Ovary (tissue), 7 donors: ENCODE measurements at regions not wholly inside any gene's neighbourhood (a gene's known extent, or its start where the extent isn't known, plus 50 kb on each side); places are given as distances from the start of the nearest gene placed in this dataset.

Experiments used
- DNase-seq, 5 donors: peaks; one replicate each; pipeline ENCODE4 v3.0.0-alpha.2; 2019 to 2020
- H3K27ac ChIP-seq, 2 donors: fragments of 200-600 bp; one replicate each; pipeline versions ENCODE4 v1.5.1 to v1.8.0; 2019 to 2022
- H3K27me3 ChIP-seq: fragments of 200-600 bp; one replicate; pipeline ENCODE4 v1.8.0; 2022
- H3K36me3 ChIP-seq: fragments of 200-600 bp; sonication (generic); one replicate; pipeline ENCODE4 v1.5.1; 2019
- H3K4me1 ChIP-seq: one replicate; pipeline ENCODE4 v1.8.1; 2013; ENCODE audit warnings: mild to moderate bottlenecking, moderate library complexity; ENCODE audit not compliant: insufficient read depth
- H3K4me3 ChIP-seq: fragments of 200-600 bp; sonication (generic); one replicate; pipeline ENCODE4 v1.5.1; 2017
- H3K9me3 ChIP-seq, 2 donors: fragments of 200-600 bp in 1 of 2; sonication (generic) in 1 of 2; one replicate each; pipeline versions ENCODE4 v1.5.1 to v1.8.1; 2013 to 2019; ENCODE audit warnings: mild to moderate bottlenecking in 1 of 2, moderate library complexity in 1 of 2
- EP300 ChIP-seq: sonication (generic); formaldehyde crosslinking; IDR thresholded peaks from one replicate; pipeline ENCODE4 v1.6.1; 2017; ENCODE audit warnings: antibody characterized with exemption
- POLR2A ChIP-seq: fragments of 450-650 bp; IDR thresholded peaks from one replicate; pipeline ENCODE4 v1.6.1; 2017; ENCODE audit warnings: antibody characterized with exemption, mild to moderate bottlenecking, moderate library complexity
- WGBS, 3 donors: extraction: QIAGEN DNeasy Blood & Tissue Kit in 1 of 3; methylation state at CpG; one replicate each; pipeline versions ENCODE4 v1.1.5 to v1.1.7; 2013 to 2017; 5-methylcytosine and 5-hydroxymethylcytosine counted together
- intact Hi-C, 4 donors: fragments of 100-400 bp; cut with DNase I; formaldehyde crosslinking; loops; one replicate each; pipeline versions ENCODE4 v1.11.0 to v1.15.1; 2022 to 2023
- TF ChIP-seq, protein P1 (sequence below), 3 donors: fragments of 450-650 bp in 2 of 3; fragments of 200-600 bp in 1 of 3; IDR thresholded peaks; one replicate each; pipeline versions ENCODE4 v1.5.1 to v1.8.0; 2016 to 2022; ENCODE audit warnings: antibody characterized with exemption in 3 of 3, mild to moderate bottlenecking in 1 of 3
- donor health status: DM: no; HTN: no; CAD: no; lungs with moderate emphysema.
- donor health status: DM: no; HTN: no; CAD: no.
- donor health status: Bipolar disorder and iron deficiency.
- donor health status: DM: no; HTN: no; CAD: no.
- donor health status: DM: yes; HTN: yes; CAD: no.

DNA sequence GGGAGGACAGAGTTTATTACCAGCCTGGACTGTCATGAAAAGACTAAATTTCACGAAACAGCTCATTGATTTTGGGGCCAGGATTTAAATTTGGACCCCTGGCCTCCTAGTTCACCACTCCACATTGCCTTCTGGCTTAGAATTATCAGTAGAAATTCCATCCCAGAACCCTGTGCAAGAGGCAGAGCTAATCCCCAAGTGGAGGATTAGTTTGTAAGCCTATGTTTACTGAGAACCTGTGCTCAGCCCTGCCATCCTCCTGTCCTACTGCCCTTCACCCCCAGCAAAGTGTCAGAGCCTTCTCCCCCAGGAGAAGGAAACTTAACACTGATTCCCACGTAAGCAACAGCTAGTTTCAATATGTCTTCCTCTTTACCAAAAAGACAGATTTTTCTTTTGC is 99.4 kb downstream of the SST start:
- Histone ChIP-seq H3K27me3 (no peaks in the 10 kb centered on the region), H3K4me3 (no peak overlapping the region), H3K36me3 (no peaks in the 10 kb centered on the region), H3K4me1 (no peaks in the 10 kb centered on the region), H3K27ac (no peak overlapping the region), H3K9me3 (no peaks in the 10 kb centered on the region)
- WGBS, 3 donors: 86 to 90% (median 90%) methylated on average over 2 of the region's 2 CpGs
- intact Hi-C loops: no loop called here
- TF ChIP-seq, protein P1, sequence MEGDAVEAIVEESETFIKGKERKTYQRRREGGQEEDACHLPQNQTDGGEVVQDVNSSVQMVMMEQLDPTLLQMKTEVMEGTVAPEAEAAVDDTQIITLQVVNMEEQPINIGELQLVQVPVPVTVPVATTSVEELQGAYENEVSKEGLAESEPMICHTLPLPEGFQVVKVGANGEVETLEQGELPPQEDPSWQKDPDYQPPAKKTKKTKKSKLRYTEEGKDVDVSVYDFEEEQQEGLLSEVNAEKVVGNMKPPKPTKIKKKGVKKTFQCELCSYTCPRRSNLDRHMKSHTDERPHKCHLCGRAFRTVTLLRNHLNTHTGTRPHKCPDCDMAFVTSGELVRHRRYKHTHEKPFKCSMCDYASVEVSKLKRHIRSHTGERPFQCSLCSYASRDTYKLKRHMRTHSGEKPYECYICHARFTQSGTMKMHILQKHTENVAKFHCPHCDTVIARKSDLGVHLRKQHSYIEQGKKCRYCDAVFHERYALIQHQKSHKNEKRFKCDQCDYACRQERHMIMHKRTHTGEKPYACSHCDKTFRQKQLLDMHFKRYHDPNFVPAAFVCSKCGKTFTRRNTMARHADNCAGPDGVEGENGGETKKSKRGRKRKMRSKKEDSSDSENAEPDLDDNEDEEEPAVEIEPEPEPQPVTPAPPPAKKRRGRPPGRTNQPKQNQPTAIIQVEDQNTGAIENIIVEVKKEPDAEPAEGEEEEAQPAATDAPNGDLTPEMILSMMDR (IDR thresholded peaks at IDR 0.05): no peak
- no peak for TF ChIP-seq EP300
- no peak for TF ChIP-seq POLR2A
- no peak for DNase-seq

DNA sequence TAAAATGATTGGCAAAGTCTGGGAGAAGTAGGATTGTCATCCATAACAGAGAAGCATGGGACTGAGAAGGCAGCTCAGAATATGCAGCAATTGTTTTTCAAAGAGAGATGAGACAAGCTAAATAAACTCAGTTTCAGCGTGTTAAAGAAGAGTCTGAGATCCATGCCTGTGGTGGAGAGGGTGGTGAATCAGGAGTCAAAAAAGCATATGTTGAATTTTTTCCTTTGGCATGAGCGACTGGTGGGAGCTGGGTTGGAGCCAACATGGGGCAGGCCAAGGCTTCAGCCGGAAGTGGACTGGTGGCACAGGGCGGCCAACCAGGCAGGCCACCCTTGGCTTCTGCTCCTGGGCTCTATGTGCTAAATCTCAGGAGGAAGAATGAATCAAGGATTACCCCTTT is 102.0 kb downstream of the SST start:
- Histone ChIP-seq H3K27ac (no peak overlapping the region), H3K4me1 (no peaks in the 10 kb centered on the region), H3K9me3 (no peaks in the 10 kb centered on the region), H3K4me3 (no peak overlapping the region), H3K36me3 (no peaks in the 10 kb centered on the region), H3K27me3 (no peaks in the 10 kb centered on the region)
- intact Hi-C loops: no loop called here
- no peak for TF ChIP-seq EP300
- TF ChIP-seq, protein P1 (IDR thresholded peaks at IDR 0.05): no peak
- no peak for TF ChIP-seq POLR2A
- 43 to 63% (median 54%) methylated on average over 4 of the region's 4 CpGs for WGBS, 3 donors
- DNase-seq: no peak

DNA sequence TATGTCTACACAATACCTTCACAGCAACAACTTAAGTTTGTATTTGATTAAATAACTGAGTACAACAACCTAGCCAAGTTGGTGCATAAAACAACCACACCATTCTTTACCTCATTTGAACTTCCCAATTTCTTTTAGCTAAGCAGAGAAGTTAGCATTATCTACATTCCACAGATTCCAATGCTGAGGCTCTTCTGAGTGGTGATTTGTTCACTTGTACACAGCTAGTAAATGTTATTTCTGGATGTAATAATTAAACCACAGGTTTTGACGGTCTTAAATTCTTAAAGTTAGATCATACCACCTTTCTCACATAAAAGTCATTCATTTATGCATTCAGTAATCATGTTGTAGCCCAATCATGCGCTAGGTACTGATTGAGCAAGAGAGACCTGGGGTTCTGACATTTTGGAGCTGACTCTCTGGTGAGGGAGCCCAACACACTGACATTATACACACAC is 102.5 kb downstream of the SST start:
- H3K4me1 ChIP-seq: no peaks in the 10 kb centered on the region
- intact Hi-C loops: no loop called here
- WGBS, 3 donors: 20 to 37% (median 29%) methylated on average over 2 of the region's 2 CpGs
- H3K4me3 ChIP-seq: no peak overlapping the region
- H3K27ac ChIP-seq: no peak overlapping the region
- no peaks in the 10 kb centered on the region for H3K27me3 ChIP-seq
- H3K9me3 ChIP-seq: no peaks in the 10 kb centered on the region
- no peak for DNase-seq
- no peaks in the 10 kb centered on the region for H3K36me3 ChIP-seq
- TF ChIP-seq POLR2A (no peak), EP300 (no peak)
- TF ChIP-seq, protein P1 (IDR thresholded peaks at IDR 0.05): no peak

GRCh38 chr3:187567021-187567420 is 103.2 kb downstream of the SST start:
- TF ChIP-seq EP300: no peak
- TF ChIP-seq, protein P1 (IDR thresholded peaks at IDR 0.05): no peak
- TF ChIP-seq POLR2A: no peak
- Histone ChIP-seq H3K9me3 (no peaks in the 10 kb centered on the region), H3K27ac (no peak overlapping the region), H3K27me3 (no peaks in the 10 kb centered on the region), H3K4me3 (no peak overlapping the region), H3K36me3 (no peaks in the 10 kb centered on the region), H3K4me1 (no peaks in the 10 kb centered on the region)
- intact Hi-C loops: no loop called here
- peak in 1 of 5 donors; percentile 8 for DNase-seq
- WGBS, 3 donors: 31 to 38% (median 32%) methylated on average over 2 of the region's 2 CpGs
